ENCODE measurements at regions not wholly inside any gene's neighbourhood (a gene's known extent, or its start where the extent isn't known, plus 50 kb on each side); places are given as distances from the start of the nearest gene placed in this dataset.

GRCh38 chr3:24985668-24986067 lies 442.4 kb upstream of the RARB start:
- no peak overlapping the region for H3K27ac ChIP-seq
- TF ChIP-seq CTCF (conservative IDR thresholded peaks at IDR 0.05) (no peak), ZFX (IDR thresholded peaks at IDR 0.05) (no peak)

- TF ChIP-seq CTCF (conservative IDR thresholded peaks at IDR 0.05) (no peak), ZFX (IDR thresholded peaks at IDR 0.05) (no peak)
- H3K27ac ChIP-seq: no peak overlapping the region
Measured at GRCh38 chr3:24986612-24987011, 441.5 kb upstream of the RARB start.

- no peak overlapping the region for H3K27ac ChIP-seq
Measured at GRCh38 chr3:24999357-24999756, 428.7 kb upstream of the RARB start.

GRCh38 chr3:25000971-25001591 lies 427.0 kb upstream of the RARB start:
- no peak overlapping the region for H3K27ac ChIP-seq
- TF ChIP-seq ZFX (IDR thresholded peaks at IDR 0.05): no peak
- TF ChIP-seq CTCF (conservative IDR thresholded peaks at IDR 0.05): no peak

More at GRCh38 chr3:24999357-24999756, 428.7 kb upstream of the RARB start:
- TF ChIP-seq ZFX (IDR thresholded peaks at IDR 0.05) (no peak), CTCF (conservative IDR thresholded peaks at IDR 0.05) (no peak)

GRCh38 chr3:25002052-25002451 lies 426.0 kb upstream of the RARB start:
- H3K27ac ChIP-seq: no peak overlapping the region
- TF ChIP-seq CTCF (conservative IDR thresholded peaks at IDR 0.05): no peak
- TF ChIP-seq ZFX (IDR thresholded peaks at IDR 0.05): no peak

- TF ChIP-seq ZFX (IDR thresholded peaks at IDR 0.05) (no peak), CTCF (conservative IDR thresholded peaks at IDR 0.05) (no peak)
- H3K27ac ChIP-seq: no peak overlapping the region
Measured at GRCh38 chr3:25007974-25008658, 419.9 kb upstream of the RARB start.

GRCh38 chr3:25009665-25010064 lies 418.4 kb upstream of the RARB start:
- H3K27ac ChIP-seq: no peak overlapping the region
- no peak for TF ChIP-seq ZFX (IDR thresholded peaks at IDR 0.05)
- TF ChIP-seq CTCF (conservative IDR thresholded peaks at IDR 0.05): no peak

Measured in C4-2B (cell line).